ENCODE measurements at regions not wholly inside any gene's neighbourhood (a gene's known extent, or its start where the extent isn't known, plus 50 kb on each side); places are given as distances from the start of the nearest gene placed in this dataset.

DNA sequence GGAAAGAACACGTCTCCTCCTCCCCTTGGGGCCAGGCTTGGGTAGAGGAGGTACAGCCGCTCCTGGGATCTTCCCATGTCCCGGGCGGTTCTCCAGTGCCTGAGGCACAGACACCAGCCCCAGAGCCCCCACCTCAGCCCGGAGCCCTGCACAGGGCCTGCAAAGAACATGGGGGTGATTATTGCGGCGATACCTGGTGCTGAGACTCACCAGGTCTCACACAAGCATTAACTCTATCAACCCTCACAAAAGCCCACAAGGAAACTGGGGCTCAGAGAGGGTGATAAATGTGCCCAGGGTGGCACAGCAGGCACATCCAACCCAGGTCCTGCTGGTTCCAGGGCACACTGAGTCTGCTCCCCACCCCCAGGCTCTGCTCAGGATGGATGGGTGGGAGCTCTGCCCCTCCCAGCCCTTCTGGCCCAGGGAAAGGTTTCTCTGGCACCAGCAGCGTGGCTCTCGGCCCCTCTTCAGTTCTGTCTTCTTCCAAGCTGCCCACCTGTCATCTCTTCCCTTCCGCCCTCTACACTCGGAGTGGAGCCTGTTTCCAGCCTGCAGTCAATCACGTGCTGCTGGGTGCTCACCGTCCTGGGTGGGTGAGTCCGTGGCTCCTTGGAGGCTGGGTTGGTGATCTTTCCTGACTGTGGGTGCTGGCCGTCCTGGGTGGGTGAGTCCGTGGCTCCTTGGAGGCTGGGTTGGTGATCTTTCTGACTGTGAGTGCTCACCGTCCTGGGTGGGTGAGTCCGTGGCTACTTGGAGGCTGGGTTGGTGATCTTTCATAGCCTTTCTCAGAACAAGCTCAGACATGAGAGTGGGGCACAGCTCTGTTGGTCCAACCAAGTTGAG, 53.6 kb upstream of the AJAP1 start:
- in situ Hi-C loops (cut with HindIII; ENCODE audit: low sequenced_read_pairs), result no loop called here
- no peak for DNase-seq (ENCODE audit: low read depth, low spot score)
- no peak overlapping the region for H3K4me3 ChIP-seq (ENCODE audit: low read depth, low read length)
- TF ChIP-seq, protein P1, sequence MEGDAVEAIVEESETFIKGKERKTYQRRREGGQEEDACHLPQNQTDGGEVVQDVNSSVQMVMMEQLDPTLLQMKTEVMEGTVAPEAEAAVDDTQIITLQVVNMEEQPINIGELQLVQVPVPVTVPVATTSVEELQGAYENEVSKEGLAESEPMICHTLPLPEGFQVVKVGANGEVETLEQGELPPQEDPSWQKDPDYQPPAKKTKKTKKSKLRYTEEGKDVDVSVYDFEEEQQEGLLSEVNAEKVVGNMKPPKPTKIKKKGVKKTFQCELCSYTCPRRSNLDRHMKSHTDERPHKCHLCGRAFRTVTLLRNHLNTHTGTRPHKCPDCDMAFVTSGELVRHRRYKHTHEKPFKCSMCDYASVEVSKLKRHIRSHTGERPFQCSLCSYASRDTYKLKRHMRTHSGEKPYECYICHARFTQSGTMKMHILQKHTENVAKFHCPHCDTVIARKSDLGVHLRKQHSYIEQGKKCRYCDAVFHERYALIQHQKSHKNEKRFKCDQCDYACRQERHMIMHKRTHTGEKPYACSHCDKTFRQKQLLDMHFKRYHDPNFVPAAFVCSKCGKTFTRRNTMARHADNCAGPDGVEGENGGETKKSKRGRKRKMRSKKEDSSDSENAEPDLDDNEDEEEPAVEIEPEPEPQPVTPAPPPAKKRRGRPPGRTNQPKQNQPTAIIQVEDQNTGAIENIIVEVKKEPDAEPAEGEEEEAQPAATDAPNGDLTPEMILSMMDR (IDR thresholded peaks at IDR 0.05; ENCODE audit: low read depth, low read length), result no peak

- no peak overlapping the region for H3K4me3 ChIP-seq (ENCODE audit: low read depth, low read length)
- in situ Hi-C loops (cut with HindIII; ENCODE audit: low sequenced_read_pairs), result no loop called here
- no peak for DNase-seq (ENCODE audit: low read depth, low spot score)
- TF ChIP-seq, protein P1 (IDR thresholded peaks at IDR 0.05; ENCODE audit: low read depth, low read length), result no peak
Observed at GRCh38 chr1:4601941-4602340, 52.5 kb upstream of the AJAP1 start.

DNA sequence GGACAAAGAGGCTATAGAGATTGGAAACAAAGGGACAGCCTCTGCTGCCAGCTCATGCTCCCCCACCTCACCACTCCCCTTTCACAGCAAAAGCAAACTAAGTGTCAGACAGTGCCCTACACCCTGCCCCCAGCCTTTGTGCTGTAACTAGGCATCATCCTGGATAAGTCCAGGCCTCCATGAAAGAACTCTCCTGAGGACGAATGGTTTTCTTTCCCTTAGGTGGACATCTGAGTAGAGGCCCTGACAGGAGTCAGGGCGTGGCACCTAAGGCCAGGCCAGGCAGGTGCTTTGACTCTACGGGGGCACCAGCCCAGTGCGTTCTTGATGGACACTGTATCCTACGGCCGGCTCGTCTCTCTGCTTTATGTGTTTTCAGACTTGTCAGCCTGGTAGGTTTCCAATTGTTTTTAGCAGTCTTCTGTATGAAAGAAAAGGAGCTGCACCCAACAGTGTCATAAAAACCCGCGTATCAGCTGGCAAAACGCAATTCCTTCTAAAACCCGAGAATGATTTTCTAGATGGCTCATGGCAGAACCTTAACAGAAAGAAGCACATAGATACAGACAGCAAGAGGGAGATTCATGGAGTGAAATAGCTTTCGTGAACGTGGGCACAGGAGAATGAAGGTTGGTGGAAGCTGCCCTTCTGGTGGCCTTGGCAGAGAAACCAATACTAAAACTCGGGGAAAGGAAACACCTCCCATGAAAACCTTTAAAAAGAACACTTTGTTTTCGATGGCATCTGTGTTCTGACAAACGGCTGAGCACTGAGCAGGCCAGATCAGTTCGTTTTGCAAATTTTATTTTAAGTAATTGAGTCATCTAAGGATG, 51.7 kb upstream of the AJAP1 start:
- TF ChIP-seq, protein P1 (IDR thresholded peaks at IDR 0.05; ENCODE audit: low read depth, low read length), result no peak
- in situ Hi-C loops (cut with HindIII; ENCODE audit: low sequenced_read_pairs), result no loop called here
- no peak overlapping the region for H3K4me3 ChIP-seq (ENCODE audit: low read depth, low read length)
- no peak for DNase-seq (ENCODE audit: low read depth, low spot score)

GRCh38 chr1:4603295-4604110, 50.9 kb upstream of the AJAP1 start:
- TF ChIP-seq, protein P1 (IDR thresholded peaks at IDR 0.05; ENCODE audit: low read depth, low read length), result no peak
- in situ Hi-C loops (cut with HindIII; ENCODE audit: low sequenced_read_pairs), result no loop called here
- H3K4me3 ChIP-seq (ENCODE audit: low read depth, low read length), result no peak overlapping the region
- DNase-seq (ENCODE audit: low read depth, low spot score), result no peak

All from astrocyte of the spinal cord (primary cell).